PFSK-1 (cell line): ENCODE measurements at regions not wholly inside any gene's neighbourhood (a gene's known extent, or its start where the extent isn't known, plus 50 kb on each side); places are given as distances from the start of the nearest gene placed in this dataset.

ENCODE experiments used
- FOXP2 ChIP-seq: optimal IDR thresholded peaks from 2 replicates; pipeline ENCODE3; 2011; ENCODE audit warnings: borderline replicate concordance, control low read depth, inconsistent platforms; ENCODE audit not compliant: insufficient read depth; ENCODE audit errors: extremely low read length, extremely low read depth
- POLR2AphosphoS5 ChIP-seq: IDR thresholded peaks from 2 replicates; pipeline ENCODE4 v1.6.1; 2012; ENCODE audit warnings: low read depth, mild to moderate bottlenecking, control low read depth, low read length, moderate library complexity
- REST ChIP-seq, 2 experiments: IDR thresholded peaks; 2 replicates each; pipeline versions ENCODE4 v1.6.1 to v1.8.0; 2011 to 2012; ENCODE audit warnings: low read depth in 2 of 2, low read length in 2 of 2, control low read depth in 1 of 2, inconsistent platforms in 1 of 2, mild to moderate bottlenecking in 1 of 2, moderate library complexity in 1 of 2; ENCODE audit not compliant: insufficient read depth in 1 of 2
- SIN3A ChIP-seq: IDR thresholded peaks from 2 replicates; pipeline ENCODE4 v1.6.1; 2012; ENCODE audit warnings: mild to moderate bottlenecking, low read length, moderate library complexity, borderline replicate concordance; ENCODE audit not compliant: insufficient read depth
- TAF1 ChIP-seq: IDR thresholded peaks from 2 replicates; pipeline ENCODE4 v1.6.1; 2012; ENCODE audit warnings: low read length, control low read depth, borderline replicate concordance; ENCODE audit not compliant: insufficient read depth

GRCh38 chr11:134971381-134971780 lies 559.3 kb upstream of the B3GAT1 start:
- TF ChIP-seq SIN3A = no peak
- TF ChIP-seq FOXP2 = no peak
- no peak for TF ChIP-seq REST (IDR thresholded peaks at IDR 0.05; ENCODE audit: insufficient read depth in 1 of 2, low read depth in 2 of 2, low read length in 2 of 2)
- TF ChIP-seq TAF1 = no peak
- no peak for TF ChIP-seq POLR2AphosphoS5

- TF ChIP-seq REST (IDR thresholded peaks at IDR 0.05; ENCODE audit: insufficient read depth in 1 of 2, low read depth in 2 of 2, low read length in 2 of 2) (no peak), POLR2AphosphoS5 (no peak), FOXP2 (no peak), SIN3A (no peak), TAF1 (no peak)
Observed at GRCh38 chr11:134967746-134968145, 555.7 kb upstream of the B3GAT1 start.

GRCh38 chr11:134958870-134959269 lies 546.8 kb upstream of the B3GAT1 start:
- TF ChIP-seq SIN3A (no peak), FOXP2 (no peak)

GRCh38 chr11:134958336-134958640 lies 546.2 kb upstream of the B3GAT1 start:
- no peak for TF ChIP-seq POLR2AphosphoS5
- no peak for TF ChIP-seq REST (IDR thresholded peaks at IDR 0.05; ENCODE audit: insufficient read depth in 1 of 2, low read depth in 2 of 2, low read length in 2 of 2)
- TF ChIP-seq FOXP2 = no peak
- no peak for TF ChIP-seq TAF1
- no peak for TF ChIP-seq SIN3A

- no peak for TF ChIP-seq POLR2AphosphoS5
- no peak for TF ChIP-seq REST (IDR thresholded peaks at IDR 0.05; ENCODE audit: insufficient read depth in 1 of 2, low read depth in 2 of 2, low read length in 2 of 2)
- TF ChIP-seq SIN3A = no peak
- TF ChIP-seq FOXP2 = no peak
- TF ChIP-seq TAF1 = no peak
Observed at GRCh38 chr11:134957540-134958335, 545.7 kb upstream of the B3GAT1 start.
